IPS DF 19.7 (cell line): ENCODE measurements at regions not wholly inside any gene's neighbourhood (a gene's known extent, or its start where the extent isn't known, plus 50 kb on each side); places are given as distances from the start of the nearest gene placed in this dataset.

Source experiments
- DNase-seq: peaks from one replicate; pipeline ENCODE4 v3.0.0-alpha.2; 2013; ENCODE audit warnings: low read depth, low spot score

- DNase-seq: no peak
These were observed 298.0 kb downstream of the OLFM3 start for GRCh38 chr1:101698681-101699080.

- peak; percentile 3 for DNase-seq
These were observed 291.8 kb downstream of the OLFM3 start for GRCh38 chr1:101704895-101705294.

GRCh38 chr1:101706366-101706765, 290.4 kb downstream of the OLFM3 start:
- no peak for DNase-seq

GRCh38 chr1:101709721-101710120, 287.0 kb downstream of the OLFM3 start:
- no peak for DNase-seq

- DNase-seq: no peak
These were observed 283.0 kb downstream of the OLFM3 start for GRCh38 chr1:101713760-101714159.

- no peak for DNase-seq
These were observed 273.3 kb downstream of the OLFM3 start for GRCh38 chr1:101723415-101723814.

GRCh38 chr1:101728029-101728428, 268.7 kb downstream of the OLFM3 start:
- DNase-seq: no peak

- DNase-seq: no peak
These were observed 266.2 kb downstream of the OLFM3 start for GRCh38 chr1:101730559-101730958.

- no peak for DNase-seq
These were observed 264.5 kb downstream of the OLFM3 start for GRCh38 chr1:101732261-101732660.

GRCh38 chr1:101733340-101733739, 263.4 kb downstream of the OLFM3 start:
- DNase-seq: no peak

GRCh38 chr1:101738475-101738874, 258.3 kb downstream of the OLFM3 start:
- no peak for DNase-seq

GRCh38 chr1:101739146-101739545, 257.6 kb downstream of the OLFM3 start:
- DNase-seq: no peak

GRCh38 chr1:101739826-101740330, 256.8 kb downstream of the OLFM3 start:
- DNase-seq: no peak

GRCh38 chr1:101741910-101742309, 254.8 kb downstream of the OLFM3 start:
- DNase-seq: no peak

GRCh38 chr1:101742509-101742908, 254.2 kb downstream of the OLFM3 start:
- DNase-seq: no peak

- no peak for DNase-seq
These were observed 251.0 kb downstream of the OLFM3 start for GRCh38 chr1:101745551-101746270.

GRCh38 chr1:101748077-101748476, 248.6 kb downstream of the OLFM3 start:
- no peak for DNase-seq
